Liver (tissue), 3 donors: ENCODE measurements at regions not wholly inside any gene's neighbourhood (a gene's known extent, or its start where the extent isn't known, plus 50 kb on each side); places are given as distances from the start of the nearest gene placed in this dataset.

ENCODE experiments used
- ATF3 ChIP-seq: IDR thresholded peaks from 2 replicates; pipeline ENCODE4 v1.6.1; 2016; ENCODE audit warnings: antibody characterized with exemption
- CTCF ChIP-seq: fragments of 150-350 bp; IDR thresholded peaks from 2 replicates; pipeline ENCODE4 v1.5.1; 2017; ENCODE audit warnings: improper control_type of control experiment, low read depth, low read length; ENCODE audit not compliant: missing input control
- EGR1 ChIP-seq, 2 donors: IDR thresholded peaks; 2 replicates each; pipeline ENCODE4 v1.6.1; 2016 to 2018; ENCODE audit warnings: antibody characterized with exemption in 2 of 2, low read depth in 2 of 2
- HNF4G ChIP-seq: IDR thresholded peaks from 2 replicates; pipeline ENCODE4 v1.6.1; 2016; ENCODE audit warnings: antibody characterized with exemption
- RAD21 ChIP-seq, 2 donors: IDR thresholded peaks; 2 replicates each; pipeline ENCODE4 v1.6.1; 2016; ENCODE audit warnings: antibody characterized with exemption in 2 of 2, mild to moderate bottlenecking in 2 of 2
- TAF1 ChIP-seq: conservative IDR thresholded peaks from 2 replicates; pipeline ENCODE4 v1.6.1; 2016; ENCODE audit warnings: antibody characterized with exemption, mild to moderate bottlenecking
- YY1 ChIP-seq: IDR thresholded peaks from 2 replicates; pipeline ENCODE4 v1.6.1; 2016; ENCODE audit warnings: antibody characterized with exemption, mild to moderate bottlenecking
- donor health status: healthy.
- donor health status: healthy.

DNA sequence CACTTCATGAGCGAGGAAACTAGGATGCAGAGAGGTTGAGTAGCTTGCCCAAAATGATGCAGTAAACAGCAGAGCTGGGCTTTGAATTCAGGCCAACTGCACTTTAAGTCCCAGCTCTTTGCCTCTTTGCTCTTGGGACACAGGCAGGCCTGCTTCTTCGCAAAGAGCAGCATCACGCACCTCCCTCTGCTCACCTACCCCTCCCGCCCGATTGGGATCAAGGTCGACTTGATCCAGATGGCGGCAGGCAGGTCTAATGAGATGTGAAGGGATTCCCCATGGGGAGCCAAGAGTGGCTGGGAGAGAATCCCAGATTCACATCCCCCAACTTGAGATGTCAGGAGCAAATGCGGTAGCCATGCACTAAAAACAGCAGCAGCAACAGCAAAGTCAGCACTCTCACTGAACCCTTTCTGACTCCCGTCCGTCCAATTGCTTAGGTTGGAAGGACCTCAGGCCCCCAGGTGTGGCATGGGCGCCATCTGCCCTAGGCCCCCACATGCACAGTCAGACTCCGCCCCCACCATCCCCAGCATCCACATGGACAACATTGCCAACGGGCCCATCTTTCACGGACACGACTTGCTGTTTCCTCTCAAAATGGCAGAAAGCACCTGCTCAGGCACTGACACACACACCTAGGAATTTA is 84.3 kb upstream of the MAP4K4 start:
- TF ChIP-seq CTCF, result no peak
- TF ChIP-seq TAF1, result no peak
- no peak for TF ChIP-seq RAD21 (IDR thresholded peaks at IDR 0.05)
- TF ChIP-seq HNF4G, result no peak
- TF ChIP-seq EGR1 (IDR thresholded peaks at IDR 0.05; ENCODE audit: low read depth in 2 of 2), result no peak
- TF ChIP-seq YY1, result no peak
- TF ChIP-seq ATF3, result no peak
